ENCODE measurements at regions not wholly inside any gene's neighbourhood (a gene's known extent, or its start where the extent isn't known, plus 50 kb on each side); places are given as distances from the start of the nearest gene placed in this dataset.

GRCh38 chr20:58008866-58009265 lies 219.6 kb downstream of the ANKRD60 start:
- Histone ChIP-seq H3K4me1 (ENCODE audit: insufficient read depth, low read length) (no peaks in the 10 kb centered on the region), H4K5ac (ENCODE audit: insufficient read length, low read depth, low read length) (no peak overlapping the region), H2BK20ac (ENCODE audit: low read depth, low read length, poor library complexity, severe bottlenecking) (no peak overlapping the region), H3K23ac (ENCODE audit: insufficient read length, low read depth, low read length) (no peak overlapping the region), H3K56ac (ENCODE audit: insufficient read length, low read depth, low read length) (no peak overlapping the region), H2BK15ac (ENCODE audit: low read depth, low read length) (no peak overlapping the region), H3K4ac (ENCODE audit: low read depth, low read length) (no peak overlapping the region), H3K79me2 (ENCODE audit: insufficient read depth, low read length) (no peaks in the 10 kb centered on the region), H3K27ac (ENCODE audit: insufficient read length, low read depth, low read length) (no peak overlapping the region), H4K8ac (replicated peaks; ENCODE audit: insufficient read length, low read depth, low read length) (no peak overlapping the region), H2AFZ (ENCODE audit: low read length) (no peak overlapping the region), H3K23me2 (ENCODE audit: insufficient read length, low read depth, low read length, poor library complexity, severe bottlenecking) (no peaks in the 10 kb centered on the region), H3T11ph (ENCODE audit: low read length) (no peak overlapping the region), H3K9ac (ENCODE audit: extremely low read depth, insufficient read length, low read length) (no peak overlapping the region), H3K4me2 (ENCODE audit: insufficient read depth, insufficient read length, low read length) (no peak overlapping the region), H3K18ac (ENCODE audit: insufficient read length, low read depth, low read length) (no peak overlapping the region), H2BK5ac (ENCODE audit: insufficient read length, low read length) (no peak overlapping the region), H3K27me3 (ENCODE audit: insufficient read depth, low read length) (no peaks in the 10 kb centered on the region), H4K20me1 (ENCODE audit: control insufficient read depth, insufficient read depth, insufficient read length) (no peaks in the 10 kb centered on the region), H2BK12ac (ENCODE audit: insufficient read length, low read depth, low read length) (no peak overlapping the region), H3K9me3 (ENCODE audit: control insufficient read depth, low read depth, low read length) (no peaks in the 10 kb centered on the region), H3K14ac (ENCODE audit: insufficient read depth, low read length) (no peak overlapping the region), H4K91ac (ENCODE audit: insufficient read length, low read depth, low read length) (no peak overlapping the region), H3K79me1 (ENCODE audit: insufficient read depth, low read depth, low read length, poor library complexity, severe bottlenecking) (no peaks in the 10 kb centered on the region), H2BK120ac (ENCODE audit: low read depth, low read length, poor library complexity, severe bottlenecking) (no peak overlapping the region), H2AK5ac (ENCODE audit: insufficient read length, low read length) (no peak overlapping the region)
- Mint-ChIP-seq H3K9me3 (peaks cover 2 to 3% of the 10 kb centered on the region in 2 experiments; a peak in 2 of 5 replicates), H3K27ac (no peak overlapping the region; a peak in 1 of 7 replicates), H3K4me1 (peaks cover 9 to 15% of the 10 kb centered on the region in 2 experiments), H3K27me3 (ENCODE audit: low read depth) (peaks cover 7% of the 10 kb centered on the region), H3K4me3 (no peak overlapping the region), H3K36me3 (ENCODE audit: insufficient read depth in 1 of 3, low read depth in 3 of 3) (no peaks in the 10 kb centered on the region)
- no peak for DNase-seq
- no peak for TF ChIP-seq CTCF (conservative IDR thresholded peaks at IDR 0.05)
- WGBS (ENCODE audit: extremely low coverage, insufficient read length, low lambda C conversion rate): no CpG with 5 or more reads among the region's 4 CpGs
